ENCODE measurements at regions not wholly inside any gene's neighbourhood (a gene's known extent, or its start where the extent isn't known, plus 50 kb on each side); places are given as distances from the start of the nearest gene placed in this dataset.

DNA sequence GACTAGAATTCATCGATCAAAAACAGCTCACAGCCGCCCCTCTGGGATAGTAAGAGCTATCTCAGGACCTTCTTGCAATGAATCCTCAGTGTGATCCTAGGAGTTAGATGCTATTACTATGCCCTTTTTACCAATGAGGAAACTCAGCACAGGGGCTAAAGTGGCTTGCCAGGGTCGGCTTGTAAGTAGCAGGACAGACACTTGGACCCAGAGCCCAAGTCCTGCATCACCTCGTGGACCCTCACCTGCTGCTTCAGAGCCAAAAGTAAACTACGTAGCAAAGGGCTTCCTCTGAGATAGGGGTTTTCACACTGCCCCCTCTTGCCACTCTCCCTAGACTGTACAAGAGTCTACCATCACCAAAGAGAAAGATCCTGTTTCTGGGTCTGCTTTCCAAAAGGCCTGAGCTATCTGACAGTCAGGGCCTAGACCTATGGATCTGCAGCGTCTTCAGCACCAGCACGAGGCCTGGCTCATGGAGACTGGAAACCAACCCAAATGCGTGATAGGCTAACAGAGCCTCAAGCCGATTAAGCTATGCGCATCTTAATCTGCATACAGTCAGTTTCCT, 172.3 kb downstream of the ANKRD60 start:
- Mint-ChIP-seq H3K4me1 (no peaks in the 10 kb centered on the region), H3K9me3 (peaks cover 4% of the 10 kb centered on the region), H3K27me3 (peaks cover 11% of the 10 kb centered on the region), H3K4me3 (no peak overlapping the region), H3K27ac (no peak overlapping the region), H3K36me3 (ENCODE audit: low read depth) (no peaks in the 10 kb centered on the region)
- ChIA-PET CTCF (no interaction called here), POLR2A (no interaction called here)
- no peak for DNase-seq

DNA sequence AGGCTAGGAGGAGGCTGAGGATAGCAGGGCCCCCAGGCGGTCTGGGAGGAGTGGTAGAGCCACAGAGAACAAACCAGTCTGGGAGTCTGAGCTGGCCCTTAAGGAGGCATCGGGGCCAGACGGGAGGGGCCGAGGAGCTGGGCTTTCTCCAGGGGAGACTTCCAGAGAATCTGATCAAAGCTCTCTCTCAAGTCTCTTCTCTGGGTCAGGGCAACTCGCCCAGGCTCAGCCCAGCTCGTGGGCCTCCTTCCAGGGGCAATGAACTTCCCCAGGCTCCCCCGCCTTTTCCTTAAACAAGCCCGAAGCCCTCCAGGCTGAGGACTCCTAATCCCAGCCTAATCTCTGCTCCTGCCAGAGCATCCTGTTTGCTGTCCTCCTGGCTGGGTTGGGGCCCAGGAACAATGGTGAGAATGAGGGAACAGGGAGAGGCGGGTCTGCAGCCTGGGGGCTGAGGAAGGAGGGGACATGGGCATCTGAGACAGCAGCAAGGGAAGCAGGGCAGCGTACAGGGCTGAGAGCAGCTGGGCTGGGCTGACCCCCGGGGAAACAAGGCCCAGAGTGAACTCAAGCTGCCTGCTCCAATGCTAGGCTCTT, 173.6 kb downstream of the ANKRD60 start:
- Mint-ChIP-seq H3K27ac (no peak overlapping the region), H3K9me3 (peaks cover 4% of the 10 kb centered on the region), H3K4me1 (no peaks in the 10 kb centered on the region), H3K27me3 (peaks cover 9% of the 10 kb centered on the region), H3K4me3 (no peak overlapping the region), H3K36me3 (ENCODE audit: low read depth) (no peaks in the 10 kb centered on the region)
- ChIA-PET POLR2A (no interaction called here), CTCF (no interaction called here)
- no peak for DNase-seq

DNA sequence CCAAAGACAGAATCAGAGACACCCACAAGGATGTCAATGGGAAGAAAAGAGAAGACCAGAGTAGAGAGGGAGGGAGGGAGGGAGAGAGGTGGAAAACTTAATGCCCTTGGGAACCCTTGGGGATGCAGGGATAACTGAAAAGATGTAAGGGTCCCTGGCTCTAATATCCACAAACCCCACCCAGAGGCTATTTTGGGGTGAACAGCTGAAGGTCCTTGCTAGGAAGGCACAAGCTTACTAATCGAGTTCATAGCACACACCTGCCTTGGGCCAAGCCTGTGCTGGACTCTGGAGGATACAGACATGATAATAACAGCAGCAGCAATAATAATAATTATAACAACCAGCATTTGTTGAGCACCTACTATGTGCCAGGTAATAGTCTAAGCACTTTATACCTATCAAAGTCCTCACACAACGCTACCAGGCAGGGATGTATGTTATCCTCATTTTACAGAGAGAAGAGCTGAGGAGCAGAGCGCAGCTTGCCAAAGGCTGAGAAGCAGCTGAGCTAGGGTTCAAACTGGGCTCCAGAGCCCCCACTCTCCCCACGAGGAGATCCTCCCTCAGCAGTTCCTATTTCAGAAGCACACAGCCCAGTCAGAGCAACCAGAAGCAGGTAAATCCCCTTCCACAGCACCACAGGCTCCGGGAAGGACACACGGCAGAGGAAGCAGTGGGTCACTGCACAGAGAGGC, 174.2 kb downstream of the ANKRD60 start:
- CTCF ChIA-PET: no interaction called here
- Mint-ChIP-seq H3K9me3 (peaks cover 4% of the 10 kb centered on the region), H3K36me3 (ENCODE audit: low read depth) (no peaks in the 10 kb centered on the region), H3K27ac (no peak overlapping the region), H3K27me3 (peaks cover 3% of the 10 kb centered on the region), H3K4me3 (no peak overlapping the region), H3K4me1 (no peaks in the 10 kb centered on the region)
- no peak for DNase-seq
- POLR2A ChIA-PET: no interaction called here

DNA sequence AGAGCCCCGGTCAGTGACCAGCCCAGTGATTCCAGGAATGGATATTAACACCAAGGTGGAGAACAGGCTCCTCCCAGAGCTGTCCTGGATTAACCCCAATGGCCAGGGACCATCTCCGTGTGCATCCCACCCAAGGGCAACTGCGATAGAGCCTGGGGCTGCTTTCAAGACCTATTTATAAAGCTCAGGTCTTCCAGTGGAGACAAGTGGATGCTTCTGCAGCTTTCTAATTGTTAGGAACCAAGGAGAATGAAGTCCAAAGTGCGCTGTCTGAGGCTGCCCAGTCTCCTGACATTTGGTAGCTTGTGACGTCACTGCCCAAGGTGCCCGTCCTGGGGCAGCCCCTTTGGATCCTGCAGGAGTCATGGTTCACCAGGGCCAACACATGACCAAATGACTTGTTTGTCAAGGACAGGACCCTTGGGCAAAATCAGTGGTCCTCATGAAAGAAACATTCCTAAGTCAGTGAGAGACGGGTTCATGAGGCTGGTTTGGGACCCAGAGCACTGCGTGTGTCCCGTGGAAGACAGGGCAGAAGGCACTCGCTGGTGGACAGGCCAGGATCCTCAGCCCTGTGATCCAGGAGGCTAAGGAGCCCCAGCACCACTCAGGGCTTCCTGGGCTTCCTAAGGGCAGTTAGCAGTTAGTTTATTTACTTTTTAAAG, 174.9 kb downstream of the ANKRD60 start:
- Mint-ChIP-seq H3K27me3 (peaks cover 3% of the 10 kb centered on the region), H3K36me3 (ENCODE audit: low read depth) (no peaks in the 10 kb centered on the region), H3K9me3 (peaks cover 4% of the 10 kb centered on the region), H3K27ac (no peak overlapping the region), H3K4me3 (no peak overlapping the region), H3K4me1 (no peaks in the 10 kb centered on the region)
- ChIA-PET POLR2A (no interaction called here), CTCF (no interaction called here)
- DNase-seq: no peak

DNA sequence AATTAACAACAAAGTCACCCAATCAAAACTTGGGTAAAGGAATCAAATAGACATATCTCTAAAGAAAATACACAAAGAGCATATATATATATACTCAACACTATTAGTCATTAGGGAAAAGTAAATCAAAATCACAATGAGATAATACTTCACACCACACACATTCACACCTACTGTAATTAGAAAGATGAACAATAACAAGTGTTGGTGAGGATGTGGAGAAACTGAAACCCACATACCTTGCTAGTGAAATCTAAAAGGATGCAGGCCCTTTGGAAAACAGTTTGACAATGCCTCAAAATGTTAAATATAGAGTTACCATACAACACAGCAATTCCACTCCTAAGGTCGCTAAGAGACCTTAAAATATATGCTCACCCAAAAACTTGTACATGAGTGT, 177.1 kb downstream of the ANKRD60 start:
- DNase-seq: no peak
- Mint-ChIP-seq H3K27me3 (peaks cover 3% of the 10 kb centered on the region), H3K27ac (no peak overlapping the region), H3K36me3 (ENCODE audit: low read depth) (no peaks in the 10 kb centered on the region), H3K9me3 (peaks cover 4% of the 10 kb centered on the region), H3K4me1 (no peaks in the 10 kb centered on the region), H3K4me3 (no peak overlapping the region)
- ChIA-PET CTCF (no interaction called here), POLR2A (no interaction called here)

DNA sequence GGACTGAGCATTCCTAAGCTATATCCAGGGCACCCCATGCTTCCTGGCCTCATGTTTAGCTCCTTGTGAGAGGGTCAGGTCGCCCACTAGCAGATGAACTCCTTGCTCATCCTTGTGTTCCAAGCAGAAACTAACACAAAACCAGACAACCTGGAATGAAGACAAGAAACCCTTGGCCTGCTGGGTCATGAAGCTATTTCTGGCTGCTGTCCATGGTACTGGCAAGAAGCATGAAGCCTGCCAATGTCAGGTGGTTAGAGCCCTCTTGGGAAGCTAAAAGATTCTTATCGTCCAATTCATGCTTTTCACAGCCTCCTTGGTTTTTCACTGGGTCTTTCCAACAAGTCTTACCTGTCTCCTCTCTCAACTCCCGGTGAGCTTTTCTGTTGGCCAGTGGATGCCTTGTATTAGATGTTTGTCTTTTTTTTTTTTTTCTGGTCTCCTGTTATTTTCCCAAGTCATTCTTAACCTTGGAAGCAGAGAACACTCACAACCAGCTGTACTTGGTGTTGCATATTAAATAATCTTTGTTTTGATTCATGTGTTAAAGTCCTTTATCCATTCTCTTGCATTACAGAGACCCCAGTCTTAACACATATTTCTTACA, 180.3 kb downstream of the ANKRD60 start:
- DNase-seq: no peak
- H3K4me3 Mint-ChIP-seq: no peak overlapping the region
- CTCF ChIA-PET: no interaction called here

DNA sequence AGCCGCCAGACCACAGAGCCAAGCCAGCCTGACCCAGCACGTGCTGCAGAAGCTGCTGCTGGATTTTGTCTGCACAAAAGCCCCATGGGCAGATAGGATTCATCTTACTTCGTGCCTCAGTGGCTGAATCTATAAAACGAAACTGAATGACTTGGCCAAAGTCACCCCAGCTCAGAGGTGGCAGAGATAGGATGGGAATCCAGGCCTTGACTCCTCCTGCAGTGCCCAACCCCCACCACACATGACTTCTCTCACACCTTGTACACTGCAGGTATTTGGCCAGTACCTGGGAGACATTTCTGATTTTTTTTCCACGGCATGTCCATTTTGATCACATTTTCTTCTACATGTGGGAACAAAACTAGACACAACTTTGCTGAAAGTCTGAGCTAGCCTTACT, 182.1 kb downstream of the ANKRD60 start:
- Mint-ChIP-seq H3K9me3 (no peaks in the 10 kb centered on the region), H3K4me1 (no peaks in the 10 kb centered on the region), H3K27me3 (peaks cover 3% of the 10 kb centered on the region), H3K4me3 (no peak overlapping the region), H3K27ac (no peak overlapping the region), H3K36me3 (ENCODE audit: low read depth) (no peaks in the 10 kb centered on the region)
- ChIA-PET CTCF (no interaction called here), POLR2A (interaction anchor here (0.6 kb wide), 1 partner anchor 115 kb away, joined by 3 read pairs; no protein-coding TSS in a partner anchor)
- DNase-seq: no peak

More for the DNA sequence above, 180.3 kb downstream of the ANKRD60 start:
- peaks cover 3% of the 10 kb centered on the region for H3K27me3 Mint-ChIP-seq
- H3K36me3 Mint-ChIP-seq (ENCODE audit: low read depth): no peaks in the 10 kb centered on the region
- POLR2A ChIA-PET: no interaction called here
- H3K4me1 Mint-ChIP-seq: no peaks in the 10 kb centered on the region
- H3K9me3 Mint-ChIP-seq: peaks cover 4% of the 10 kb centered on the region
- no peak overlapping the region for H3K27ac Mint-ChIP-seq

DNA sequence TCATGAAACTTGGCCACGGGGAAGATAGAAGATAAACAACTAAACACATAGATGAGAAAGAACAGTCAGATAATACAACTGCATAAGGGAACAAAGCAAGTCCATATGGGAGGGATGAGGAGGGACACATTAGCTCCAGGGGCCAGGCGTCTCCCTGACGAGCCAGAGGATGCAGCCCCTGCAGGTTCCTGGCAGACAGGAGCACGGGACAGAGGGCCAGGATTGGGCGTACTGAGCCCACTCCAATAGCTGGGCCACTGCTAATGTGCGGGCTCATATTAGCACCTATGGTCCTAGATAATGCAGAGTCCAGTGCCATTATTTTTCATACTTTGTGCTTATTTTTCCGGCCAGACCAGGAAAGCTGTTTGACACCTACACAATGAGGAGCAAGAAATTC, 182.9 kb downstream of the ANKRD60 start:
- Mint-ChIP-seq H3K27ac (no peak overlapping the region), H3K4me1 (no peaks in the 10 kb centered on the region), H3K27me3 (no peaks in the 10 kb centered on the region), H3K9me3 (no peaks in the 10 kb centered on the region), H3K36me3 (ENCODE audit: low read depth) (no peaks in the 10 kb centered on the region), H3K4me3 (no peak overlapping the region)
- POLR2A ChIA-PET: no interaction called here
- DNase-seq: no peak
- CTCF ChIA-PET: no interaction called here

DNA sequence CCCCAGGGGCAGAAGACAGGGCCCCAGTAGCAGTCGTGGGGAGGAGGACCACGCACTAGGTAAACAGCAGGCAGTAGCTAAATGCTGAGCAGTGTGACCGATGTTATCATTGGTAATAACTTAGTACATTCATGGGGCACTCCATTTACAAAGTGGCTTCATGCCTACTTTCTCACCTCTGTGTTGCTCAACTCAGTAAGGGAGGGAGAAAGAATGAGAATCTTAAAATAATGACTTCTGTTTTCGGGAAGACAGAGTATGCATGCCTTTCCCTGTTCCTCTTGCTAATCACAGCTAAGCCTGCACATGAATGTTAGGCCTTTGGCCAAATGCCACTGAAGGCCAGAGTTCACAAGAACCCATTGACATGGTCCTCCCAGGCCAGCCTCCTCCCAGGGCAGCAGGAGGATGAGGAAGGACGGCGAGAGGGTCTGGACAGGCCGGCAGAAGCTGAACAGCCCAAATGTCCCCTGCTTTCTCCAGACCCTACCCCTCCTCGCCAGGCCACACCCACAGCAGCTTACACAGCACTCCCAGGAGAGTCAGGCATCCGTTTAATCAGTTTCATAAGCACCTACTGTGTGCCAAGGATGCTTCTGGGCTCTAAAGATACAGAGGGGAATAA, 183.4 kb downstream of the ANKRD60 start:
- ChIA-PET POLR2A (no interaction called here), CTCF (no interaction called here)
- no peaks in the 10 kb centered on the region for H3K27me3 Mint-ChIP-seq
- no peaks in the 10 kb centered on the region for H3K9me3 Mint-ChIP-seq
- no peaks in the 10 kb centered on the region for H3K36me3 Mint-ChIP-seq (ENCODE audit: low read depth)
- DNase-seq: no peak
- H3K4me3 Mint-ChIP-seq: no peak overlapping the region
- no peak overlapping the region for H3K27ac Mint-ChIP-seq
- H3K4me1 Mint-ChIP-seq: no peaks in the 10 kb centered on the region

DNA sequence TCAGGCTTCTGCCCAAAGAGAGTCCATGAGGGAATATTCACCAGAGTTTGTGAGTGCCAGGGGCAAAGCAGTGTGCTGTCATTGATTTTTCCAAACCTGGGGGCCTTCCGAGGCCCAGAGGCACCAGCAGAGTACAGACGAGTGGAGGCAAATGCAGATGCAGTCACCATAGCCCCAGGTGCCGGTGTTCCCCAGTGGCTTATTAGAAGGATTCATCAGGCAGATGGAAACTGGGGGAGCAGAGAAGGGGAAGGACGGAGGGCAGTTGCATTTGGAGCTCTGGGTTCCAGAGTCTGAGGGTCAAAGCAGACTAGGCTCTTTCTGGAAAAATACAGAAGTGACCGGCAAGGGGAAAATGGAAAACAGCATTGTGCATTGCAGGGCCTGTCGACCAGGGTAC, 184.2 kb downstream of the ANKRD60 start:
- ChIA-PET POLR2A (no interaction called here), CTCF (no interaction called here)
- H3K27me3 Mint-ChIP-seq: no peaks in the 10 kb centered on the region
- H3K27ac Mint-ChIP-seq: no peak overlapping the region
- no peaks in the 10 kb centered on the region for H3K9me3 Mint-ChIP-seq
- no peak for DNase-seq
- no peaks in the 10 kb centered on the region for H3K36me3 Mint-ChIP-seq (ENCODE audit: low read depth)
- no peaks in the 10 kb centered on the region for H3K4me1 Mint-ChIP-seq
- H3K4me3 Mint-ChIP-seq: no peak overlapping the region

DNA sequence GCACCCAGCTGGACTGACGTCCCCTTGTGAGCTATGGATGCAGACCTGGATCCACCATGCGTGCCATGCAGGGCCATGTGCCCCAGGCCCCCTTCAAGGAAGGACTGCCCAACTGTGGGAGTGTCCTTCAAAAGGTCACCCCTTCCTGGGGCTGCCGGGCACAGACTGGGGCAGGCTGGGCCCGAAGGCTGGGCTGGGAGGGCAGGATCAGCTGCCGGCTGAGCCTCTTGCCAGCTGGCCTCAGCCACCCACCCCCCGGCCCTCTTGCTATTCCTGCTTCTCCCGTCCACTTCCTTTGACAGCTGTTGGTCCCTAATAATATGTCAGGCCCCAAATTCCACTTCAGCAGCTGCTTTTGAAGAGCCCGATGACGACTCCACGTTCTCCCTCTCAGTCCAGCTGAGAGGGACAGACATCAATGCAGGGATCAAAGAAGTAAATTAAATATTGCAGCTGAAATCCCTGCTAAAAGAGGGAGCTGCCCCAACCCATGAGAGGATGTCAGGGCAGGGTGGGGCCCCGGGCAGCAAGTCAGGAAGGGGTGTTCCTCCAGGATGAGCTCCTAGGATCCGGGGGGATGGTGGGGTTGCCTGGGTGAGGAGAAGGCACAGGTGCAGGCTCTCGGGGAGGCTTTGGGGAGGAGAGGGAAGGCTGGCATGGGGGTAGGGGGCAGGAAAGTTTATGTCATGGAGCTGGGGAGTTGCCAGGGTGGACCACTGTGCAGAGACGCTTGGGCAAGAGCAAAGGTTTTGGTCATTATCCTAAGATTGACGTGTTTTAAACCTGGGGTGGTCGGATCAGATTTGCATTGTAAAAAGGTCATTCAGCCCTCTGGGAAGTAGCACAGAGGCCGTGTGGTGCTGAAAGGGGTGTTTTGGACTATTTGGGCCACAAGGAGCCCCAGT, 185.0 kb downstream of the ANKRD60 start:
- DNase-seq: no peak
- Mint-ChIP-seq H3K4me1 (no peaks in the 10 kb centered on the region), H3K9me3 (no peaks in the 10 kb centered on the region), H3K36me3 (ENCODE audit: low read depth) (no peaks in the 10 kb centered on the region), H3K4me3 (no peak overlapping the region), H3K27me3 (no peaks in the 10 kb centered on the region), H3K27ac (no peak overlapping the region)
- ChIA-PET CTCF (no interaction called here), POLR2A (no interaction called here)

DNA sequence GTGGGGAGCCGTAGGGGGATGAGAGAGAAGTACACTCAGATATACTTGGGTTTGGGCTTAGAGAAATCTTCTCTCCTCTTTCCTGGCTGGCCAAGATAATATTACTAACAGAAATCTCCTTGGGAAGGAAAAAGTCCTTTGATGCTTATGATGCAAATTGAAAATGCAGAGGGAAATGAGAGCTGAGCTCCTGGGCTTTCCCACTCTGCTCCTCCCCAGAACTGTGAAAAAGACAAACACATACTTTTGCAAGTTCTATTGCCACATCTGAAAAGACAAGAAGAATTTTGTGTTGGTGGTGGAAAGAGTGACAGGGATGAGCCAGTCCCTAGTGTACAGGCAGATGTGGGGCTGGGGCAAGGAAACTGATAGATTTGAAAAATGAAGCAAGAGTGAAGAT, 185.9 kb downstream of the ANKRD60 start:
- Mint-ChIP-seq H3K4me3 (no peak overlapping the region), H3K27ac (no peak overlapping the region), H3K36me3 (ENCODE audit: low read depth) (no peaks in the 10 kb centered on the region), H3K9me3 (no peaks in the 10 kb centered on the region), H3K27me3 (no peaks in the 10 kb centered on the region), H3K4me1 (no peaks in the 10 kb centered on the region)
- POLR2A ChIA-PET: no interaction called here
- CTCF ChIA-PET: interaction anchor here (1.0 kb wide), 1 partner anchor 25 kb away, joined by 4 read pairs; no protein-coding TSS in a partner anchor
- no peak for DNase-seq

Data from activated CD4-positive, alpha-beta T cell treated with anti-CD3 and anti-CD28 coated beads, Interleukin-2, amount 10 ng/mL, durations not matched to agents 7 days and 5 days (primary cell).